Activated naive CD8-positive, alpha-beta T cell treated with anti-CD3 and anti-CD28 coated beads, Interleukin-2, amount 50 U/mL, for 24 hours (primary cell): ENCODE measurements at regions not wholly inside any gene's neighbourhood (a gene's known extent, or its start where the extent isn't known, plus 50 kb on each side); places are given as distances from the start of the nearest gene placed in this dataset.
"Not testable (repeated sequence)": the region's sequence is repeated elsewhere in the genome, so short reads cannot be mapped to it uniquely, and the experiment has no call there.

ENCODE experiments used
- ATAC-seq: fragments of 150-1000 bp; cut with Tn5 transposase; one replicate; pipeline ENCODE4 v1.10.0; 2021
- DNase-seq: peaks from one replicate; pipeline ENCODE4 v3.0.0; 2021
- H3K27ac Mint-ChIP-seq: one replicate; pipeline ENCODE4 v1.8.0; 2021; ENCODE audit warnings: mild to moderate bottlenecking, mixed read lengths
- H3K27me3 Mint-ChIP-seq: one replicate; pipeline ENCODE4 v1.8.0; 2021; ENCODE audit warnings: mixed read lengths
- H3K36me3 Mint-ChIP-seq: one replicate; pipeline ENCODE4 v1.8.0; 2021; ENCODE audit warnings: low read depth, mixed read lengths
- H3K4me1 Mint-ChIP-seq: one replicate; pipeline ENCODE4 v1.8.0; 2021; ENCODE audit warnings: mixed read lengths
- H3K4me3 Mint-ChIP-seq: one replicate; pipeline ENCODE4 v1.8.0; 2021; ENCODE audit warnings: mild to moderate bottlenecking, moderate library complexity, mixed read lengths
- H3K9me3 Mint-ChIP-seq: one replicate; pipeline ENCODE4 v1.8.0; 2021; ENCODE audit warnings: mixed read lengths

DNA sequence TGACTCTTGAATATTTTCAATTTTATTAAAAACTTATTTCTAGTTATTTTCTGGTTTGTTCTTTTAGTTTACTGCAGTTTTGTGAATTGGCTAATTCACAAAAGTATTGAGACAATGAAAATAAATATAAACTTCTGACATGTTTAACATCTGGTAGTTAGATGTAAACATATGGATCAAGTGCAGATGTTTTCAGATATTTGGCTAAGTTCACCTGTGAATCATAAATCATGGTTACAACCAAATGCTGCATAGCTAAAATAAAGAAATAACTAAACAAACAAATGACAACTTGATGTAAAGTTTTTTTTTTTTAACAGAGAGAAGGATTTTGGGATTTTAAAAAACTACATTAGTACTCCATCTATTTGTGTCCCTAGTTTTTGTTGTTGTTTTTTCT is 484.6 kb downstream of the SLCO4C1 start:
- no peak overlapping the region for H3K4me3 Mint-ChIP-seq
- no peaks in the 10 kb centered on the region for H3K27me3 Mint-ChIP-seq
- H3K36me3 Mint-ChIP-seq, result no peaks in the 10 kb centered on the region
- H3K9me3 Mint-ChIP-seq, result no peaks in the 10 kb centered on the region
- H3K27ac Mint-ChIP-seq, result no peak overlapping the region
- no peaks in the 10 kb centered on the region for H3K4me1 Mint-ChIP-seq
- DNase-seq (no peak), ATAC-seq (no peak)

DNA sequence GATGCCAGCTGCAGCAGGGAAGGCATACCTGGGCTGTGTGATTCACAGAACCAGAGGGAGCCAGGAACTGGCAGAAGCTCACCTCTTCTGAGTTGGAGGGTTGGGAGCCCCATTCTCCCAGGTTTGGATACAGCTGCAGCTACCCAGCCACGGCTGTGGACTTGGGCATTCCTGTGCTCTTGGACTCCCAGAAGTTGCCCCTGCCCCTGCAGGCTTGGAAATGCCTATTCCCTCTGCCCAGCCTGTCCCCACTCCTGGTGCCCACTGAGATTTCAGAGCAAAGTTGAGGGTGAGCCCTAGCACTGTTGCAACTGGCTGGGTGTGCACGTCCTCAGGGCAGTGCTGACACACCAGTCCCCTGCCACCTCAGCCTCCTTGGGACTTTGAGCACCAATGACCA is 489.7 kb downstream of the SLCO4C1 start:
- Mint-ChIP-seq H3K36me3 (no peaks in the 10 kb centered on the region), H3K27ac (no peak overlapping the region), H3K27me3 (no peaks in the 10 kb centered on the region), H3K9me3 (no peaks in the 10 kb centered on the region), H3K4me1 (no peaks in the 10 kb centered on the region), H3K4me3 (no peak overlapping the region)
- DNase-seq (no peak), ATAC-seq (no peak)

DNA sequence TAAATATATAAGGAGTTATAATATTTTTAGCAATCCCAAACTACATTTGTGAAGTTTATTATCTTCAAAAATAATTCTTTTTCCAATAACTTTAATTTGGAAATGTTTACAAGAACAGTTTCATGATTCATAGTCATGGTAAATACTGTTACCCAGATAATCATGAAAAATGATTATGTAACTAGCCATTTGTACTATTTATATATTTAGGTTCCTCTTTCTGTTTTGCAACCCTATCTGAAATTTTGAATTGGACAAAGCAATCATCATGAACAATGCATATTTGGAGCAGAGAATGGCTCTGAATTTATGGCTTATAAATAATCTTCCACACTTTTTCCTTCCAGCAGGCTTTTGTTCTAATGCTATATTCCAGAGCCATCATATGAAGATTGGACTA is 499.7 kb downstream of the SLCO4C1 start:
- Mint-ChIP-seq H3K4me3 (no peak overlapping the region), H3K36me3 (no peaks in the 10 kb centered on the region), H3K4me1 (no peaks in the 10 kb centered on the region), H3K27ac (no peak overlapping the region), H3K9me3 (peaks cover 9% of the 10 kb centered on the region), H3K27me3 (no peaks in the 10 kb centered on the region)
- ATAC-seq (no peak), DNase-seq (no peak)

DNA sequence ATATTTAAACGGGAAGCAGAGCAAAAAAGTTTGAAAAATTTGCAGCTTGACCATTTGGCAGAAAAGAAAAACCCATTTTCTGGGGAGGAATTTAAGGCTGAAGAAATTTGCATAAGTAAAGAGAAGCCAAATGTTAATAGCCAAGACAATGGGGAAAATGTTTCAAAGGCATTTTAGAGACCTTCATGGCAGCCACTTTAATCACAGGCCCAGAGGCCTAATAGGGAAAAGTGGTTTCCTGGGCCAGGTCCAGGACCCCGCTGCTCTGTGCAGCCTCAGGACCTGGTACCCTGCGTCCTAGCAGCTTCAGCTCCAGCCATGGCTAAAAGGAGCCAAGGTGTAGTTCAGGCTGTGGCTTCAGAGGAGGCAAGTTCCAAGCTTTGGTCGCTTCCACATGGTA is 507.3 kb downstream of the SLCO4C1 start:
- Mint-ChIP-seq H3K4me3 (no peak overlapping the region), H3K36me3 (no peaks in the 10 kb centered on the region), H3K9me3 (peaks cover 8% of the 10 kb centered on the region), H3K27me3 (no peaks in the 10 kb centered on the region), H3K27ac (no peak overlapping the region), H3K4me1 (no peaks in the 10 kb centered on the region)
- ATAC-seq (no peak), DNase-seq (no peak)

DNA sequence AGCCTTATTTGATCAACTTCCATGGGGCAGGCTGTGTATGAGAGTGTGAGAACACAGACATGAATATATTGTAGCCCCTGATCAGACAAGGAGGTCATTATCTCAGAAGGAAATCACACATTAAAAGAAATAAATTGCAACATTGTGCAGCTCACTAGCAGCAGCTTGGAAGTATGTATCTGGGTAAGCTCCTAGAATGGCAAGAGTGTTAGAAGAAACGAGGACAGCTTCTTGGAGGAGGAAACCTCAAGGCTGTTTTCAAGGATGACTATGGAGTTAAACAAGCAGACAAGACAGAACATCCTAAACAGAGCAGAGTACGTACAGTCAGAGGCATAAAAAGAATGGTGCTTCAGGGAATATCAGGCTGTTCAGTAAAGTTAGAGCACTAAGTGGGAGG is 511.0 kb downstream of the SLCO4C1 start:
- Mint-ChIP-seq H3K36me3 (no peaks in the 10 kb centered on the region), H3K4me3 (no peak overlapping the region)
- no peak for ATAC-seq

DNA sequence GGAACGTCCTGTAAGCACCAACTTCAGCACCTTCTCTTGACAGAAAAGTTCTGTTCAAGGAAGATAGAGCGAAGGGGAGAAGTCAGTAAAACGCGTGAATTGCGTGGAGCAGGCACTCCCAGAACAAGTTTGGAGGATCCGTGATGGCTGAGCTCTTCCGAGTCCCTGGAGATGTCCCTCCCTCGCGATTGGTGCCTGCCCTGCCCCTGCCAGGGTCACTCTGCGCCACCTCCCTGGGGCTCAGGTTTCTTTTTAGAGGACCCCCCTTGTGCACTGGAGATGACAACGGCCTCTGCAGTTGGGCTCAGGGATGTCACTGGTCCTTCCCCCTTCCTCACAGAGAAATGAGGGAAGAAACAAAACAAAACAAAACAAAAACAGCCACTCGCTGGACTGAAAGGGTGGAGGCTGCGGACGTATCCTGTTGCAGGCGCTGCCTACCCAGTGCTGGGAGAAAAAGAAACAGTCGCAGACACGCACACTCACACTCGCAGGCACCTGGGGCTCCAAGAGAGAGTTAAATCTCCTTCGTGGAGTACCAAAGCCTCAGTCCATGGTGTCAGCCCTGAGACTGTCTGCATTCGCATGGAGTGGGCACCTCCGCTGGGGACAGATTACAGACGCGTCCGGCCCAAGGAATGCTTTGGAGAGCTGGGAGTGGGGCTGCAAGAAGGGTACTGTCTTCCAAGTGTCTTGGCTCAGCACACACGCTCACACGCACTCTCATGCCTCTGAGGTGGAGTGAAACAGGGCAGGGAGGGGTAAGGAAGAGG is 512.7 kb downstream of the SLCO4C1 start:
- Mint-ChIP-seq H3K4me1 (no peaks in the 10 kb centered on the region), H3K36me3 (no peaks in the 10 kb centered on the region), H3K9me3 (peaks cover 6% of the 10 kb centered on the region), H3K27ac (no peak overlapping the region), H3K27me3 (no peaks in the 10 kb centered on the region), H3K4me3 (no peak overlapping the region)
- no peak for ATAC-seq
- no peak for DNase-seq

More for the DNA sequence above, 511.0 kb downstream of the SLCO4C1 start:
- no peak for DNase-seq
- Mint-ChIP-seq H3K4me1 (no peaks in the 10 kb centered on the region), H3K27me3 (no peaks in the 10 kb centered on the region), H3K9me3 (no peaks in the 10 kb centered on the region), H3K27ac (no peak overlapping the region)

DNA sequence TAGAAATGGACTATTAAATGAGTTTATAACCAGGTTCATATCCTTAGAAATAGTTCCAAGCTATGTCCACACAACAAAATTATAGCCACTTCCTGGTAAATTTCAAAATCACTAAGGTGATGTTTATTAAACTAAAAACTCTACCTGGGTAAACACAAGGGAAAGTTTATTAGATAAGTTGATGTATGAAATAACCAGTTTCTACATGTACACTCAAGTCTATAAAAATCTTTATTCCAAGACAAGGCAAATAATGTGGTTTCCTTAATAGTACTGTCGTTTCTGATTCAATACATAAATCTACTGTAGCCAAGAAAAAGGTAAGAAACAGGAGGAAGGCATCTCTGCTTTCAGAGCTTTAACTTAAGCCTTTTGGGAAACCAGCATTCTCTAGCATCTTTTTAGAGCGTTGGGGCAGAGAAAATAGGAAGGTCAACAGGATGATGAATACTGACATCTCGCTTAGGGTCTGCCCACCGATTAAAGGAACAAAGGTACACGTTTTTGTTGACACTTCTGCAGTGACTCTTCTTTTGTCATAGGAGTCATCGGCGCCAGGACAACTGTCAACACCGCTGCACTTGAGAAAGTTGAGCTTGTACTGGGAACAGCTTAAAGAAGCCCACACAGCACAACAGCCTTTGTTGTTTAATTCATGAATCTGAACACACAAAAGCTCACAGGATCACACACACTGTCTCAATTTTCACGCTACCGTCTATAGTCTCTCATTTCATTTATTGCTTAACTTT is 513.6 kb downstream of the SLCO4C1 start:
- Mint-ChIP-seq H3K9me3 (peaks cover 10% of the 10 kb centered on the region), H3K4me3 (no peak overlapping the region), H3K27ac (no peak overlapping the region), H3K4me1 (no peaks in the 10 kb centered on the region), H3K27me3 (no peaks in the 10 kb centered on the region), H3K36me3 (no peaks in the 10 kb centered on the region)
- ATAC-seq, result no peak
- no peak for DNase-seq

DNA sequence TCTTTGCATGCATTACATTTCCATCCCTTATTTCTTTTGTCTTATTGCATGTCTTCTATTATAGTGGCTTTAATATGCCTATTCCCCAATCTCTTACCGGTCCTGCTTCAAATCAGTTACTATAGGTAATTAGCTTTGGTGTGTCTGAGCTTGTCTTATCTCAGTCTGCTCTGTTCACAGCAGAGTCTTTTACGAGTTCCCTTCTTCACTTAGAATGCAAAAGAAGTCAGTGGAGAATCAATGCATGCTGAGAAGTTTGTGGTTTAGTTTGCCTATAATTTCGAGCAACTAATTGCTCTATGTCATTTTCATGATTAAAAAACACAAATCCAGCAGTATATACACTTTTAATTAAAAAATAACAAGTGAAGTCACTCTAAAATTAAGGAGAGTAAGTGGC is 545.0 kb downstream of the SLCO4C1 start:
- H3K9me3 Mint-ChIP-seq, result no peaks in the 10 kb centered on the region

GRCh38 chr5:101743000-101743399 is 553.1 kb downstream of the SLCO4C1 start:
- not testable (repeated sequence) for H3K27ac Mint-ChIP-seq, H3K27me3 Mint-ChIP-seq, H3K4me1 Mint-ChIP-seq, H3K36me3 Mint-ChIP-seq, H3K4me3 Mint-ChIP-seq, DNase-seq, ATAC-seq
- peaks cover 19% of the 10 kb centered on the region for H3K9me3 Mint-ChIP-seq

More for the DNA sequence above, 545.0 kb downstream of the SLCO4C1 start:
- DNase-seq, result no peak
- Mint-ChIP-seq H3K36me3 (no peaks in the 10 kb centered on the region), H3K27me3 (no peaks in the 10 kb centered on the region), H3K4me1 (no peaks in the 10 kb centered on the region), H3K4me3 (no peak overlapping the region), H3K27ac (no peak overlapping the region)
- ATAC-seq, result no peak

DNA sequence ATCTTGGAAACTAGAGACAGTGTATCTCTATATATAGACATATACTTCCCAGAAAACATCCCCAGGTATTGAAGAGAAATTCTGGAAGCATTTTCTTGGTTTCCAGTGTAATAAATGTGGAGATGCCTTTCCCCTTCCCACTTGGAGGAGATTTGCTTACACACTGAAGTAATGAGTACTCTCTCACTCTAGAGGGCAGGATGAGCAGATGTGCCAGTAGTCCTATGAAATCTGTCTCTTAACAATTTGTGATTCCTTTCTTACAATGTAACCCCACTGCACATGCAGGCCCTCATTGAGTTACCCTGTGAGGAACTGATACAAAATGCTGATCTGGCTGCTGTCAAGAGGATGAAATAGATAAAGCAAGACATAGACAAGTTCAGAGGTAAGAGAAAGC is 567.2 kb downstream of the SLCO4C1 start:
- no peaks in the 10 kb centered on the region for H3K27me3 Mint-ChIP-seq
- no peaks in the 10 kb centered on the region for H3K36me3 Mint-ChIP-seq
- no peaks in the 10 kb centered on the region for H3K9me3 Mint-ChIP-seq
- DNase-seq, result no peak
- H3K4me1 Mint-ChIP-seq, result no peaks in the 10 kb centered on the region
- H3K4me3 Mint-ChIP-seq, result no peak overlapping the region
- no peak overlapping the region for H3K27ac Mint-ChIP-seq
- ATAC-seq, result no peak

DNA sequence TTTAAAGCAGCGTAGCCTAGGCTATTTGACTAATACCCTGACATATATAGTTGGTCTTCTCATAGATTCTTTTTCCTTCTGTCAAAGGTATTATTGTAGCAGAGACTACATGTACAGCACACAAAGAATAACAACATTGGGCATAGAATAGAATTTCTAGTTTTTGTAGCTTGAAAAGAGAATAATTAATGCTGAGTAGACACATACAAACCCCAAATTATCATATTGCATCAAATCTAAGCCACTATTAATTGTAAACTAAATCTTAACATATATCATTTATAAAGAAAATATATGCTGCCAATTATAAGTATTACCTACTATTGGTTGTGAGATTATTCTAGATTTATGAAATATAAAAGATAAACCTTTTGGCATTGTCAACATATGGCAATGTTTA is 574.5 kb downstream of the SLCO4C1 start:
- DNase-seq (no peak), ATAC-seq (no peak)
- H3K4me3 Mint-ChIP-seq, result no peak overlapping the region
- no peaks in the 10 kb centered on the region for H3K4me1 Mint-ChIP-seq
- H3K36me3 Mint-ChIP-seq, result no peaks in the 10 kb centered on the region
- peaks cover 5% of the 10 kb centered on the region for H3K9me3 Mint-ChIP-seq
- H3K27me3 Mint-ChIP-seq, result no peaks in the 10 kb centered on the region
- no peak overlapping the region for H3K27ac Mint-ChIP-seq

DNA sequence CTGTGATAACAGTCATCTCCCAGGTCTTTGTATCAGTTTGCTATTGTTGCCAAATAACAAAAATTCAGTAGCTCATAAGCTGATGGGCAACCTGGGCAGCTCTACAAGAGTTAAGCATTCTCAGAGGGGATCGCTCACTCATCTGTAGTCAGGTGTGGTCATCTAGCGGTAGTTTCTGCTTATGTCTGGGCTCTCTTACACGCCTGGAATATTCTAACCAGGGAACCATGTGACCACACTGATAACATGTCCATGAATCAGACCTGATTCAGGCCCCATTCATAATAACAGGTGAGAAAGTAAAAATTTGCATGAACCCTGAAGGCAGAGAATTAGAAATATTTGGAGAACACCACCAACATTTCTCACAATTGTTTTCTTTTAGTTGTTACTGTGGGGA is 576.1 kb downstream of the SLCO4C1 start:
- no peaks in the 10 kb centered on the region for H3K27me3 Mint-ChIP-seq
- H3K27ac Mint-ChIP-seq, result no peak overlapping the region
- no peak for ATAC-seq
- no peak for DNase-seq
- no peaks in the 10 kb centered on the region for H3K4me1 Mint-ChIP-seq
- H3K9me3 Mint-ChIP-seq, result peaks cover 5% of the 10 kb centered on the region
- no peaks in the 10 kb centered on the region for H3K36me3 Mint-ChIP-seq
- no peak overlapping the region for H3K4me3 Mint-ChIP-seq

- no peaks in the 10 kb centered on the region for H3K36me3 Mint-ChIP-seq
- H3K4me3 Mint-ChIP-seq, result no peak overlapping the region
- H3K27ac Mint-ChIP-seq, result no peak overlapping the region
- ATAC-seq (no peak), DNase-seq (no peak)
- H3K4me1 Mint-ChIP-seq, result no peaks in the 10 kb centered on the region
- H3K27me3 Mint-ChIP-seq, result no peaks in the 10 kb centered on the region
- H3K9me3 Mint-ChIP-seq, result peaks cover 5% of the 10 kb centered on the region
Measured at GRCh38 chr5:101717721-101718120, 578.4 kb downstream of the SLCO4C1 start.

DNA sequence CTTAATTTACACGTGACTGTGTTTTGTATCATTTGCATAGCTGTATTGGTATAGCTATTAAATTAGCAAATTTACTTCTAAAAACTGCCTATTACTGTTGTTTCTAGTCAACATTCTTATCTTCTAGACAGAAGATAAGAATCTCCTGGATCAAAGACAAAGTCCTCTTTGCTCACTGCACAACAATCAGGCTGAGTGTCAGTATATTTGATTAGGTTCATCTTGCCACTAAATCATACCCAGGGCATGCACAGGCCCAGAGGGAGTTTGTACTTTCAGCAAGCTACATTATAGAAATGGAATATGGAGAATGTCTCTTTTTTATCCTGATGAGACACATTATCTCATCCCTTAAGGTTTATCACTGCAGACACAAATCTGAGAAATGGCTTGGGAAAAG is 579.1 kb downstream of the SLCO4C1 start:
- Mint-ChIP-seq H3K4me1 (no peaks in the 10 kb centered on the region), H3K27me3 (no peaks in the 10 kb centered on the region), H3K27ac (no peak overlapping the region), H3K9me3 (no peaks in the 10 kb centered on the region), H3K36me3 (no peaks in the 10 kb centered on the region), H3K4me3 (no peak overlapping the region)
- no peak for DNase-seq
- ATAC-seq, result no peak

DNA sequence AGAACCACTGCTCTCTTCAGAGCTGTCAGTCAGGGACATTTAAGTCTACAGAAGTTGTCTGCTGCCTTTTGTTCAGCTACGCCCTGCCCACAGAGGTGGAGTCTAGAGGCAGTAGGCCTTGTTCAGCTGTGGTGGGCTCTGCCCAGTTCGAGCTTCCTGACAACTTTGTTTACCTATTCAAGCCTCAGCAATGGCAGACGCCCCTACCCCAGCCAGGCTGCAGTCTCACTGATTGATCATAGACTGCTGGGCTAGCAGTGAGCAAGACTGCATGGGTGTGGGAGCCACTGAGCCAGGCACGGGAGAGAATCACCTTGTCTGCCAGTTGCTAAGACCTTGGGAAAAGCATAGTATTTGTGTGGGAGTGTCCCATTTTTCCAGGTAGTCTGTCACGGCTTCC is 580.3 kb downstream of the SLCO4C1 start:
- H3K27me3 Mint-ChIP-seq, ATAC-seq, H3K9me3 Mint-ChIP-seq, H3K36me3 Mint-ChIP-seq, H3K4me1 Mint-ChIP-seq, H3K27ac Mint-ChIP-seq, H3K4me3 Mint-ChIP-seq, DNase-seq: not testable (repeated sequence)
